Gastroesophageal sphincter (tissue), 3 donors: ENCODE measurements at regions not wholly inside any gene's neighbourhood (a gene's known extent, or its start where the extent isn't known, plus 50 kb on each side); places are given as distances from the start of the nearest gene placed in this dataset.

Experiments used
- POLR2A ChIP-seq, 2 donors: fragments of 450-650 bp; IDR thresholded peaks; one replicate each; pipeline ENCODE4 v1.6.1; 2017; ENCODE audit warnings: antibody characterized with exemption in 2 of 2, mild to moderate bottlenecking in 2 of 2, moderate library complexity in 1 of 2
- POLR2AphosphoS5 ChIP-seq: sonication (generic); formaldehyde crosslinking; IDR thresholded peaks from one replicate; pipeline ENCODE4 v1.6.1; 2017; ENCODE audit warnings: antibody characterized with exemption
- TF ChIP-seq, protein P1 (sequence below), 4 experiments: fragments of 200-600 bp in 2 of 4; fragments of 450-650 bp in 2 of 4; sonication (generic) in 1 of 4; IDR thresholded peaks; one replicate each; pipeline ENCODE4 v1.5.1; 2017 to 2019; ENCODE audit warnings: antibody characterized with exemption in 4 of 4, mild to moderate bottlenecking in 2 of 4, moderate library complexity in 2 of 4

- TF ChIP-seq, protein P1, sequence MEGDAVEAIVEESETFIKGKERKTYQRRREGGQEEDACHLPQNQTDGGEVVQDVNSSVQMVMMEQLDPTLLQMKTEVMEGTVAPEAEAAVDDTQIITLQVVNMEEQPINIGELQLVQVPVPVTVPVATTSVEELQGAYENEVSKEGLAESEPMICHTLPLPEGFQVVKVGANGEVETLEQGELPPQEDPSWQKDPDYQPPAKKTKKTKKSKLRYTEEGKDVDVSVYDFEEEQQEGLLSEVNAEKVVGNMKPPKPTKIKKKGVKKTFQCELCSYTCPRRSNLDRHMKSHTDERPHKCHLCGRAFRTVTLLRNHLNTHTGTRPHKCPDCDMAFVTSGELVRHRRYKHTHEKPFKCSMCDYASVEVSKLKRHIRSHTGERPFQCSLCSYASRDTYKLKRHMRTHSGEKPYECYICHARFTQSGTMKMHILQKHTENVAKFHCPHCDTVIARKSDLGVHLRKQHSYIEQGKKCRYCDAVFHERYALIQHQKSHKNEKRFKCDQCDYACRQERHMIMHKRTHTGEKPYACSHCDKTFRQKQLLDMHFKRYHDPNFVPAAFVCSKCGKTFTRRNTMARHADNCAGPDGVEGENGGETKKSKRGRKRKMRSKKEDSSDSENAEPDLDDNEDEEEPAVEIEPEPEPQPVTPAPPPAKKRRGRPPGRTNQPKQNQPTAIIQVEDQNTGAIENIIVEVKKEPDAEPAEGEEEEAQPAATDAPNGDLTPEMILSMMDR (IDR thresholded peaks at IDR 0.05) = no peak
- TF ChIP-seq POLR2AphosphoS5 = no peak
- no peak for TF ChIP-seq POLR2A (IDR thresholded peaks at IDR 0.05)
Measured at GRCh38 chr7:46622251-46622650, 701.2 kb upstream of the IGFBP3 start.
